Left hindlimb (tissue), 1 donor: ENCODE measurements at regions not wholly inside any gene's neighbourhood (a gene's known extent, or its start where the extent isn't known, plus 50 kb on each side); places are given as distances from the start of the nearest gene placed in this dataset.
"Not testable (repeated sequence)": the region's sequence is repeated elsewhere in the genome, so short reads cannot be mapped to it uniquely, and the experiment has no call there.

Experiments
- DNase-seq: peaks from one replicate; pipeline ENCODE4 v3.0.0-alpha.2; 2018

GRCh38 chrX:44674906-44675305 is 132.2 kb upstream of the FUNDC1 start:
- no peak for DNase-seq

- no peak for DNase-seq
Measured at GRCh38 chrX:44669626-44670025, 127.0 kb upstream of the FUNDC1 start.

GRCh38 chrX:44667771-44668170 is 125.1 kb upstream of the FUNDC1 start:
- no peak for DNase-seq

GRCh38 chrX:44657718-44658246 is 115.1 kb upstream of the FUNDC1 start:
- not testable (repeated sequence) for DNase-seq

GRCh38 chrX:44651358-44651757 is 108.7 kb upstream of the FUNDC1 start:
- no peak for DNase-seq

- no peak for DNase-seq
Measured at GRCh38 chrX:44643723-44644122, 101.1 kb upstream of the FUNDC1 start.

- no peak for DNase-seq
Measured at GRCh38 chrX:44637282-44637681, 94.6 kb upstream of the FUNDC1 start.

GRCh38 chrX:44621078-44621477 is 78.4 kb upstream of the FUNDC1 start:
- no peak for DNase-seq

- no peak for DNase-seq
Measured at GRCh38 chrX:44619039-44619438, 76.4 kb upstream of the FUNDC1 start.

- DNase-seq: no peak
Measured at GRCh38 chrX:44596277-44596676, 53.6 kb upstream of the FUNDC1 start.
